Activated CD4-positive, alpha-beta T cell treated with anti-CD3 and anti-CD28 coated beads, Interleukin-2, amount 50 U/mL, for 48 hours (primary cell): ENCODE measurements at regions not wholly inside any gene's neighbourhood (a gene's known extent, or its start where the extent isn't known, plus 50 kb on each side); places are given as distances from the start of the nearest gene placed in this dataset.
"Not testable (repeated sequence)": the region's sequence is repeated elsewhere in the genome, so short reads cannot be mapped to it uniquely, and the experiment has no call there.

Source experiments
- DNase-seq, 2 experiments: peaks; one replicate each; pipeline ENCODE4 v3.0.0-alpha.2; 2020

DNA sequence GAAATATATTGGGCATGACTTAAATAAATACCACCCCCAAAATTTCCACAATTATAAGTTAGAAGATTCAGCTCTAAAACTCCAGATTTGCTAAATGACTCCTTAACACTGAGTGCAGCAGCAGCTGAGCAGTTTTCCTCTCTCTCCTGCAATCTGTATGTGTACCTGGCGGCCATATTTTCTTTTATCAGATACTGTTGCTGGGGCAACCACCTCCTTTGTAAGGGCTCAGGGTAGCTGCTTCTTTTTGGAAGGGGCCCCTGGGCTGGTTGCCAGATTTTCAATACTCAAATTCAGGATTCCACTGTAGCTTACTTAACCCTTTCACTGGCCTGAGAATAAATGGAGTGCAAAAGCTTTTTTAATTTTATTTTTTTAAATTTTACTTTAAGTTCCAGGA lies 197.0 kb downstream of the TAF11L14 start:
- no peak for DNase-seq

DNA sequence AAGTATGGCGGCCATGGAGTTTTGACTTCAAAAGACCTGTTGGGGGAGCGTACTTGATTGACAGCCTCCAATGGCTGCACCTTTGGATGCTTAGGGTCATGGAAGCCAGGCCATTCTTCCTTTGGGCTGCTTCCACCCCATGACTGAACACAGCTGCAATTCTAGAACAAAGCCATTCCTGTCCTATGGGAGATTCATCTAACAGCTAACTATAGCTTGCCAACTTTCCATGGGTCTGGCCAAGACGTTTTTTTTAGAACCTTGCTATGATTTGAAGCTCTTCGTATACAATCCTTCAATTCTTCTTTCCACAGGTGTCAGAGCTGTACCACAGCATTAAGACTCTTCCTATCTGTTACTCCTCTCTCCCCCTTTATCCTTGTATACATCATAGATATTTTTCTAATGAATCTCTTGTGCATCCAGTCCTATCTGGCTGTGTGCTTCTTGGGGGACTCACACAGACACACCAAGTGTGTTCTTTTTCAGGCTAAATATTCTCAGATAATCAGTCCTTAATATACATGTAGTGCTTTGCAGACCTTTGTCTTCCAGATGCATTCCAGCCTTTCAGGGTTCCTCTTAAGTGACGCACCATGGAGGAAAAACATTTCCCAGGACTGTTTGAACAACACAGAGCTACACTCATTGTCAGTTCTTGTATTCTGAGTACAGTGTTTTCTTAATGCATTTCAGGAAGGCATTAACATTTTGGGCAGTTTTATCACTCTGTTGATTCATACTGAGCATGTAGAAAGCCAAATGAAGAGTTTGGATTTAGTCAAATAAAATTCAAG lies 198.9 kb downstream of the TAF11L14 start:
- DNase-seq, result no peak

DNA sequence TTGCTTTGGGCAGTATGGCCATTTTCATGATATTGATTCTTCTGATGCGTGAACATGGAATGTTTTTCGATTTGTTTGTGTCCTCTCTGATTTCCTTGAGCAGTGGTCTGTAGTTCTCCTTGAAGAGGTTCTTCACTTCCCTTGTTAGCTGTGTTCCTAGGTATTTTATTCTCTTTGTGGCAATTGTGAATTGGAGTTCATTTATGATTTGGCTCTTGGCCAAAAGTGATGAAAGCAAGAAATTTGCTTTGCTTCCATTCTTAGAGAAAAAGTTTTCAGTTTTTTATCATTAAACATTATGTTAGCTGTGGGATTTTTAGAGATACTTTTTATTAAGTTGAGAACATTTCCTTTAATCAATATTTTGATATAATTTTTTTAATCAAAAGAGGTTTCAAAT lies 203.5 kb downstream of the TAF11L14 start:
- DNase-seq, result no peak

DNA sequence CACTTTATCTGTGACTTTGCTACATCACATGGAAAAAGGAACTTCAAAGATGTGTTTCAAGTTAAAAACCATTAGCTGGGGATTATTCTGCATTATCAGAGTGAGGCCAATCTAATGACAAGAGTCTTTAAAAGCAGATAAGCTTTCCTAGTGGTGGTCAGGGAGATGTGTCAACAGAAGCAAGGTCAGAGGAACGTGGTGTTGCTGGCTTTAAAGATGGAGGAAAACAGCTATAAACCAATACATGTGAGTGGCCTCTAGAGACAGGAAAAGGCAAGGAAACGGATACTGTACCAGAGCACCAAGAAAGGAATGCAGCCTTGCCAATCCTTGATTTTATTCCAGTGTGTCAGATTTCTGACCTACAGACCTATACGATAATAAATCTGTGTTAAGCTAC lies 204.2 kb downstream of the TAF11L14 start:
- DNase-seq, result no peak

DNA sequence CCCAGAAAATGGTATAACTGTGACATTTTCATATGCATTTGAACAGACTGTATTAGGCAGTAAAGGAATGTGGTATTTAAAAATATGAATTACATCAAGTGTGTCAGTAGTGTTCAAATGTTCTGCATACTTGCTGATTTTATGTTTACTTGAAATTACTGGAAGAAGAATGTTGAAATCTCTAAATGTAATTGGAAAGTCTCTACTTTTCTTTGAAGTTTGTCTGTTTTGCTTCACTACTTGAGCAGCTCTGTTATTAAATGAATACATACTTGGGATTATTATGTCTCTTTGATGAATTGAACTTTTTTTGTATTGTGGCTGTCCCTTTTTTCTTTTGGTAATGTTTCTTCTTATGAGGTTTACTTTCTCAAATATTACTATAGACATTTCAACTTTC lies 205.6 kb downstream of the TAF11L14 start:
- DNase-seq, result no peak

DNA sequence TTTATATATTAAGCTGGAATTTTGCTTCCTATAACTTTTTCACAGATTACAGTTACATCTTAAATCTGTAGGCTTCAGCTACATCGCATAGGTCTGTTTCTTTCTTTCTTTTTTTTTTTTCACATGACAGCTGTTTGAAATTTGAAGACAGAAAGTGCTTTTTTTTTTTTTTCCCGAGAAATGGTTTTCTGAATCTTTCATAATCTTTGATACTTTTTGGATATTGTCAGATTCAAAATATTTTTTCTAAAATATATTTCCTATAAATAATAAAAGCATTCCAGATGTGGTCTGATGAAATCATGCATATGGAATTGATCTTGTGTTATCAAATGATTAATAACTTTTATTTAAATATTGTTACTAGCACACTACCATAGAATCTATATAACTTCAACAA lies 212.2 kb downstream of the TAF11L14 start:
- no peak for DNase-seq

DNA sequence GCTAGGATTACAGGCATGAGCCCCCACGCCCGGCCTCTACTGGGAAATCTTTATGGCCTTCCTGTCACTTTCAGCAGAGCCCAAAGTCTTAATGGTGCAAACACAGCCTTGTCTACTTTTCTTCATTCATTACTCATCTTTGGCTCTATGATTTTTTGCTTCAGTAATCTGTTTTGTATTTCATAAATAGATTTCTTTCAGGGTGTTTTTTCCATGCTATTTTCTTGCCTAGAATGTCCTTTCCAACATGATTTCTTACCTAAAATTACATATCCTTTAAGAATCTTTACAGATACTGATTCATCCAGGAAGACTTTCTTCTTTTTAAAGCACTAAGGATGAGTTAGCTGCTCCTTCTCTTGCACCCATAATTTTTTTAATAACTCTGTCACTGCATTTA lies 213.0 kb downstream of the TAF11L14 start:
- no peak for DNase-seq

DNA sequence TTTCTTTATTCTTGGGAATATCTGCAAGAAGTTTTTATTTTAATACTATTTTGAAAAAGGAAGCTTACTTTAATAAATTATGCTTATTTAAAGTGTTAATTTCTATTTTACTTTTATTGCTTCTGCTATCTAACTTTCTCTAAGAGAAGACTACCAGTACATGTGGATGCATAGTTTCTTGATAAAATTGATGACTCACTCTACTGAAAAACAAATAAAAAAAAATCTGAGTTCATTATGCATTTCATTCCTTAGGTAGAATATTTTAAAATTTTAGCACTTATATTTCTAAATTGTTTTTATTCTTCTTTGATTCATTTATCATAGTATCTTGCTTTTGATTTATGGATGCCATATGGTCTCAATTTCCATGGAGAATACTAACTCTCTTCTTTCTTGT lies 217.9 kb downstream of the TAF11L14 start:
- no peak for DNase-seq

DNA sequence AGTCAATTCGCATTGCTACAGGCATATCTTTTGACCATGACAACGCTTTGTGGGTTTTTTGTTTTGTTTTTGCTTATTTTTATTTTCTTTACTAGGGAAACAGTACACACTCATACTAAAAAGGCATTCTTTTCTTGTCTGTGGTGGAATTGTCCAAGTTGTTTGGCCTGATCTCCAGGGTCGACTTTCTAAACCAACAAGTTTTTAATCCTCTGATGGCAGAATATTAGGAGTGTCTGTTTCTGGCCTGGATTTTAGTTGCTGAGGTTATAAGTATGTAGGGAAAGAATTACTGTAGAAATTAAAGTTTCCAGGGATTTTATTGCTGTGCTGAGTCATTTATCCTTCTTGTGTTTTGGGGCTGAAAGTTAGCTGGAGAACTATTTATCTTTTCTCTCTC lies 218.5 kb downstream of the TAF11L14 start:
- no peak for DNase-seq

DNA sequence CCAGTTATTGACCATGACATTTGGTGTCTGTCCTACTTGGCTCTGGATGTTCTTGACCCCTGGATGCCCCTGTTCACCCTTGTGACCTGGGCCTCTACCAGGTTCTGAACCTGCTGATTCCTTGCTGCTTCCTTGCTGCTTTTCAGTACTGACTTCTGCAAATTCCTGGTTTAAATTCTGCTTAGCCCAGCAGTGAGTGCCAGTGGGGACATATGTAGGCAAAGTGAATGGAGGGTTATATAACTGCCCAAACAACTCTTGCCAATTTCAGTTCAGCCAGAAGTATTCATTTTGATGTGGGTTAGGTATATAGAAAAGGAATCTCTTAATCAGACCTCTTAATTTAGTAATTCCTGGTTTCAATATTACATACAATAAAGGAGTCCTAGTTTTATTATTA lies 220.6 kb downstream of the TAF11L14 start:
- DNase-seq, result no peak

DNA sequence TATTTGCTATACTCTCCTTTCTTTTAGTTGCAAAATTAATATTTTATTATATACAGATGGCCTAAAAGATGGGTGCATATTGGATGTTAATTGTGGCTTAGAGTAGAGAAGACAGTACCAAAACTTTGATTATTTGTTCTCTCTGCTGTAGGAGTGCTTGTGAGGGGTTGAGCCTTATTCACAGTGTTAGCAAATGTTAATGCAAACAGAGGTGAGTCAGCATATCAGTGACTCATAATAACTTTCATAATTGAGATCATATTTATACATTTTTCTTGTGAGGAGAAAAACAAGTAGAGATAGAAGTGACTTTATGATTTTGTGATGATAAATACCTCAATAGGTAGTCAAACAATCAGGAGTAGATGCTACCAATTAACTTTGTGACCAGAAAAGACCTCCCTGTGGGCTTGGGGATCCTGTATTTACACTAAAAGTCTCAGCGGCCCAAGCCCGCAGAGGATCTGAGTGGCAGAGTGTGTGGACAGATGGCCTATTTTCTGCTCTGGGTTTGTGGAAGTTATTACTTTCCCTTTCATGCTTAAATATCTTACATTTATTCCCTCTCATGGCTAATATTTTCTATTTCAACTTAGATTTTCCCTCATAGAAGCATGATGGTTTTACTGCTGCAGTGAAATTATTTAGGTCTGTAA lies 226.5 kb downstream of the TAF11L14 start:
- no peak for DNase-seq

DNA sequence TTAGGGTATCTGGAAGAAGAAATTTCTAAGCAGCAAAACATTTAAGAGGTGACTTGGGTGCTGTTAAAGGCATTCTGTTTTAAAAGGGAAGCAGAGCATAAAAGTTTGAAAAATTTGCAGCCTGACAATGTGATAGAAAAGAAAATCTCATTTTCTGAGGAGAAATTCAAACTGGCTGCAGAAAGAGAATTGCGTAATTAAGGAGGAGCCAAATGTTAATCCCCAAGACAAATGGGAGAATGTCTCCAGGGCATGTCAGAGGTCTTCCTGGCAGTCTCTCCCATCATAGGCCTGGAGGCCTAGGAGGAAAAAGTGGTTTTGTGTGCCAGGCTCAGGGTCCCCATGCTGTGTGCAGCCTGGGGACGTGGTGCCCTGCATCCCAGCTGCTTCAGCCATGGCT lies 230.6 kb downstream of the TAF11L14 start:
- DNase-seq, result not testable (repeated sequence)

DNA sequence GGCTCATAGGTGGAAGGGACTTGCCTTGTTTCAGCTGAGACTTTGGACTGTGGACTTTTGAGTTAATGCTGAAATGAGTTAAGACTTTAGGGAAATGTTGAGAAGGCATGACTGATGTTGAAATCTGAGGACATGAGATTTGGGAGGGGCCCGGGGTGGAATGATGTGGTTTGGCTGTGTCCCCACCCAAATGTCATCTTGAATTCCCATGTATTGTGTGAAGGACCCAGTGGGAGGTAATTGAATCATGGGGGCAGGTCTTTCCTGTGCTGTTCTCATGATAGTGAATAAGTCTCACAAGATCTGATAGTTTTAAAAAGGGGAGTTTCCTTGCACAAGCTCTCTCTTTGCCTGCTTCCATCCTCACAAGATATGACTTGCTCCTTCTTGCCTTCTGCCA lies 231.7 kb downstream of the TAF11L14 start:
- not testable (repeated sequence) for DNase-seq

DNA sequence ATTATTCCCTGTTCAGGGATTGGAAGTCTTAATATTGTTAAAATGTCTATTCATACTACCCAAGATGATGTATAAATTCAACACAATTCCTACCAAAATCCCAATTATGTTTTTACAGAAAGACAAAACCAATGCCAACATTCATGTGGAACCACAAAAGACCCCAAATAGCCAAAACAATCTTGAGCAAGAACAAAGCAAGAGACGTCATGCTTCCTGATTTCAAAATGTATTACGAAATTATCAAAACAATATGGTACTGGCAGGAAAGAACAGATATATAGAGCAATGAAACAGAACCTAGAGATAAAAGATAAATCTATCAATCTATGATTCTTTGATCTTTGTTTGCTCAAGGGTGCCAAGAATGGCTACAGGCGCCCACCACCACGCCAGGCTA lies 237.9 kb downstream of the TAF11L14 start:
- DNase-seq, result no peak

DNA sequence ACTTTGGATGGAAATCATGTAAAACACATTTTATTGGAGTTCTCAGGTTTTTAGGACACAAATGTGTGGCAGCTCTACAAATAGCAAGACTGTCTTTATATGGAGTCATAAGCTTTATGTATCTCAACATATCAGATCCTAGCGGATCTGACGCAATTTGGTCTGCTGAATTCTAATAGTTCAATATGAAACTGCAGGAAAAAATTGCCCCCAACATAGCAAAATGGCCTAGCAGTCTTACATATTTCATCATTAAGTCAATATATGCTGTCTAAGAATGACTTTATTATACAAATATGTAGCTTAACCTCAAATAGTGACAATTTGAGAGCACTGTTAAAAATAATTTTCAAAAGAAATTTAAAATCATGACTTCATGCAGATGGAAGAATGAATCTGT lies 244.3 kb downstream of the TAF11L14 start:
- no peak for DNase-seq

DNA sequence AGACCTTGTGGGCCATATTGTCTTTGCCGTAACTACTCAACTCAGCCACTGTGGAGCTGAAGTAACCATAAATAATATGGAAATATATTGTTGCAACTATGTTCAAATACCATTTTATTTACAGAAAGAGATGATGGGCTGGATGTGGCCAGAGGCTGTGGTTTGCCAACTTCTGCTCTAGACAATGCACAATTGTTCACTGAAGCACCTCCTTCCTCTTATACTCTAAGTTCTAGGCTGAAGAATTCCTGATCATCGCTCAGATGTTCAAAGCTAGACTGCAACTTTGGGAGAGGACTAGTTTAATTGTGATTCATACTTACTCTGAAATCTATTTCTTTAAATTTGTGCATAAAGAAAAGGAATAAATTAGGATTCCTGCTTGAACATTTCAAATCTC lies 245.0 kb downstream of the TAF11L14 start:
- DNase-seq, result no peak

DNA sequence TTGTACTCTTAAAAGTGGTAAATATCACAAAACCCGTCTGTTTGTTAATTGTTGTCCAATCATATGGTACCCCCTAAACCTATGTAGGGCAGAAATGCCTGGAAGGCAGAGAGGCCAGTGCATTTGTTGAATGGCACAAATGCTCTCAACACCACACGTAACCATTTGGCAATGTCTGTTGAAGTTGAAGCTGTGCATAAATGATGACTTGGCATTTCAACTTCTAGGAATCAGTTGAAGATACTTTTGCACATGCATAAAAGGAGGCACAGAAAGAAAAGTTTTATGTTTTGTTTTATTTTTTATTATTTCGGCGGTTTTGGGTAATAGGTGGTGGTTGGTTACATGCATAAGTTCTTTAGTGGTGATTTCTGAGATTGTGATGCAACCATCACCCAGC lies 246.6 kb downstream of the TAF11L14 start:
- DNase-seq, result no peak

DNA sequence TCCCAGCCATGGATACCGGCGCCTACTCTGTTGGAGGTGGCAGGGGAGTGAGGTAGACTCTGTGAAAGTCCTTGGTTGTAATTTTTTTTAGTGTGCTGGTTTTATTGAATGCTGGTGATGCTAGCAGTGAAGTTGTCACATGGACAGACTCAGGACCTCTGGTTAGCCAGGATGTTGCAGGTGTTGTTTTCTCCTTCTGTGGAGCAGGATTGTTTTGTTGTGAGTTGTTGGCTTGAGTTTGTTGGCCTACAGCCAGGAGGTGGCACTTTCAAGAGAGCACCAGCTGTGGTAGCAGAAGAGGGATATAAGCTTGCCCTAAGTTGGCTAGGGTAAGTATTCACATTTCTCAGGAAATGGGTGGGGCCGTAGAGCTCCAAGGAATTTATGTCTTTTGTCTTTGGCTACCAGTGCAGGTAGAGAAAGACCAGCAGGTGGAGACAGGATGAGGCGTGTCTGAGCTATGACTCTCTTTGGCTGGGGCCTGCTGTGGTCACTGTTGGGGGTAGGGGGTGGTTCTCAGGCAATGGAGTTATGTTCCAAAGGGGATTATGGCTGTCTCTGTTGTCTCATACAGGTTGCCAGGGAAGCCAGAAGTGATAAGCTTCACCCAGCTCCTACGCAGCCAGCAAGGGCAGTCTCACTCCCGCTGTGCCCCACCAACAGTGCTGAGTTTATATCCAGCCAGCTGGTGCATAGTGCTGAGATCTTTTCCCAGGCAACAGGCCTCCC lies 248.7 kb downstream of the TAF11L14 start:
- DNase-seq, result no peak

DNA sequence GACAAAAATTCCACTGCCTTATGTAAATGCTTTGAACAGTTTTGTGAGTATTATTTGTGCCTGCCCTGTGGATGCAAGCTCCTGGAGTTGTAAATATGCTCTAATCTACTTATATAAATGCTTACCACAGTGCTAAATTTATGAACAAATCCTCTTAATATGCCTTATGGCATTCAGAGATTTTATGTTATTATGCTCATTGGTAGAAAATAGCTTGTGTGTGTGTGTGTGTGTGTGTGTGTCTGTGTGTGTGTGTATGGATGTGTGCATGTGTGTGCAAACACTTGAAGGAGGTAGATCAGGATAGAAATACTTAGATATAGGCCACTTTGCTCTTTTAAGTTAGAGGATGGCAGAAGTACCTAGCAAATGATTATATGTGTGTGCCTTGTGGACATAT lies 253.9 kb downstream of the TAF11L14 start:
- no peak for DNase-seq

DNA sequence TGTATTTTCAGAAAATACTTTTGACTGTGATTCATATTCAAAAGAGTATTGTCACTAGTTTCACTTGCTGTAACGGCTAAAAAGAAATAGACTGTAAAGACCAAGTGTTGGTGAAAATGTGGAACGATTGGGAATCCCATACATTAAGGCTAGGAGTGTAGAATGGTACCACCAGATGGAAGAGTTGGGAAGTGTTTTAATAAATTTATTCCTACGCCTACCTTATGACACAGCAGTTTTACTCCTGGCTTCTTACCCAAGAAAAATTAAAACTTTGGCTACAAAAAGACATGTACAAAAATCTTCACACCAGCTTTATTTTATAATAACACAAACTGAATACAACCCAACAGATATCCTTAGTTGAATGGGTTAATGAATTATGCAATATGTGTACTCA lies 256.2 kb downstream of the TAF11L14 start:
- no peak for DNase-seq

DNA sequence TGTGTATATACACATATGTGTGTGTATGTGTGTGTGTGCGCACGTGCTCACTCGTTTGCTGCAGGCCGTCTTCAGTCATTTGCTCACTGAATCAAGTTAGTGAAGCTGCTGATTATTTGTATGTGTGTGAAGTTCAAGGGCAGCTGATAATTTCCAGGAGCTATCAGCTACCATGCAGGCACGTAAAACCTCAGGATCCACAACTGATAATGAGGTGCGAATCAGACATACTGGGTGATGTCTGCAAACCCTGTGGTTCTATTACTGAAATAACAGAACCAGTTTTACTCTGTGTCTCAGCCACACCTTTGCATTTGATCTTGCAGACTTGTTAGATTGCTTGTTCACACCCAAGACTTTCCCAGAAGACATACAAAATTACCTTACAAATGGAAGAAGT lies 257.6 kb downstream of the TAF11L14 start:
- no peak for DNase-seq

DNA sequence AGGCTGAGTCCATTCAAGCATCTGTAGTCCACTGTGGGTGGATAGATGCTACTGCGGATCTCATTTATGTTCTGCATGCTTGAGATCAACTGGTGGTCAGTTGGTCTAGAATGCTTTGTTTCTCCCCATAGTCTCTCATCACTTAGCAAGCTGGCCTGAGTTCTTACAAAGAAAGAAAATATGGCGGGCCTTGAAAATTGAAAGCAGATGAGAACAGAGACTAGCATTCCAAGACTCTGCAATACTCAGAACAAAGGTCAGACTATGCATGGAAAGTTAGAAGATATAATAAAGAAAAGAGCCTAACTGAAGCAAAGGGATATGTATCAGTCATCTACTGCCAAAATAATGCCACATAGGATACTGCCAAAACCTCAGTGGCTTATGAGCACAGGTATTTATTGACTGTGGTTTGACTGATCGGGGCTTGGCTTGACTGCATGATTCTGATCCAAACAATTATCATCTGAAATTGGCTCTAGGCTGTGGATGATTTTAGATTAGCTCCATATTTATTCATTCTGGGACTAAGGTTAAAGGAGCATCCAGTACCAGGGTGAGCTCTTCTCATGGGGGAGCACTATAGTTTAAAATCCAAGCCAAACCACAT lies 258.9 kb downstream of the TAF11L14 start:
- no peak for DNase-seq

DNA sequence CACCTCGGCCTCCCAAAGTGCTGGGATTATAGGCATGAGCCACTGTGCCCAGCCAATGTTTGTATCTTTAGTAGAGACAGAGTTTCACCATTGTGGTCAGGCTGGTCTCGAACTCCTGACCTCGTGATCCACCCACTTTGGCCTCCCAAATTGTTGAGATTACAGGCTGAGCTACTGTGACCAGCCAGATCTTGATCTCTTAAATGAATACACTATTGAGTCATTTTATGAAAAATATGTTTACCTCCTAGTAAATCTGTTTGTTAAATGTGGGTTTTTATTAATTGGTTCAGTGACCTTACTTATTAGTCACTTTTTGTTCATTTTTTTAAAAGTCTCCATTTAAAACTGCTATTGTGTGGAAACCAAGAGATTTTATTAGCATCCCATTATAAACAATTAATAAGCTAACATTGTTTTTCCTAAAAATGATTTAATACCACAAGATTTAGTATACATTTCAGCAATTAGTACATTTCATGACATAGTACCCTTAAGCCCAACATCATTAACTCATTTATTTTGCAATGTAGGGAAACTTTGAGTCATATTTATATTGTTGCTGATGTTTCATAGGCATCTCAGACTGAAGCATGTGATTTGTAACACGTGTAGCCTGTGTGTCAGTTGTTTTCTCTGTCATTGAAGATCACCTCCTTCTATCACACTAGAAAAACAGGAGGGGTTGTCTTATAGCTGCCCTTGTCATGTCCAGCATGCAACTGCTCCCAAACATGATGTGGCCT lies 261.2 kb downstream of the TAF11L14 start:
- no peak for DNase-seq
